ENCODE measurements at regions not wholly inside any gene's neighbourhood (a gene's known extent, or its start where the extent isn't known, plus 50 kb on each side); places are given as distances from the start of the nearest gene placed in this dataset.

- no peak for TF ChIP-seq CTCF (conservative IDR thresholded peaks at IDR 0.05; ENCODE audit: low read depth, low read length)
- TF ChIP-seq EZH2 (IDR thresholded peaks at IDR 0.05; ENCODE audit: borderline replicate concordance, low read depth, low read length, poor library complexity, severe bottlenecking): no peak
Observed at GRCh38 chr5:175317872-175318271, 126.1 kb downstream of the DRD1 start.

All from A673 (cell line).